Caco-2 (cell line): ENCODE measurements at regions not wholly inside any gene's neighbourhood (a gene's known extent, or its start where the extent isn't known, plus 50 kb on each side); places are given as distances from the start of the nearest gene placed in this dataset.

Experiments used
- BruUV-seq: library from RNA; stranded (reverse); fragments of 400-500 nt; replicated peaks from 2 replicates; lab custom pipeline; 2021; lab: Mats Ljungman, UMichigan
- CTCF ChIA-PET: fragments of 300-600 bp; sonication (Branson Sonifier 250); formaldehyde crosslinking; loops from one replicate; lab custom pipeline; 2022; ENCODE audit warnings: antibody characterized with exemption; lab: Charles Lee
- POLR2A ChIA-PET: fragments of 300-600 bp; sonication (Branson Sonifier 250); formaldehyde crosslinking; loops from one replicate; lab custom pipeline; 2022; ENCODE audit warnings: antibody characterized with exemption; lab: Charles Lee
- DNase-seq, 2 experiments: peaks; one replicate each; pipeline versions ENCODE4 v3.0.0 to v3.0.0-alpha.2; 2020 to 2022
- H3K27me3 ChIP-seq: replicated peaks from 2 replicates; pipeline ENCODE4 v1.6.0; 2011; ENCODE audit warnings: low read length; ENCODE audit not compliant: control insufficient read depth, insufficient read depth
- H3K36me3 ChIP-seq: 2 replicates; pipeline ENCODE4 v1.5.1; 2011; ENCODE audit warnings: low read length; ENCODE audit not compliant: control insufficient read depth, insufficient read depth
- H3K4me1 ChIP-seq: fragments of 250-450 bp; sonication (Bioruptor Pico); 2 replicates; pipeline ENCODE4 v1.5.1; 2020; ENCODE audit warnings: mild to moderate bottlenecking
- H3K4me3 ChIP-seq: 2 replicates; pipeline ENCODE4 v1.5.1; 2011; ENCODE audit warnings: low read depth, mild to moderate bottlenecking, control low read depth, low read length
- H3K9me3 ChIP-seq: fragments of 250-450 bp; sonication (Bioruptor Pico); 2 replicates; pipeline ENCODE4 v1.5.1; 2020; ENCODE audit warnings: mild to moderate bottlenecking, moderate library complexity
- H3K27ac Mint-ChIP-seq: one replicate; pipeline ENCODE4 v1.8.0; 2022; ENCODE audit warnings: mixed read lengths; ENCODE audit not compliant: unreplicated experiment
- H3K27me3 Mint-ChIP-seq: one replicate; pipeline ENCODE4 v1.8.0; 2022; ENCODE audit warnings: mixed read lengths; ENCODE audit not compliant: insufficient read depth, unreplicated experiment
- H3K36me3 Mint-ChIP-seq: one replicate; pipeline ENCODE4 v1.8.0; 2022; ENCODE audit warnings: mild to moderate bottlenecking, mixed read lengths; ENCODE audit not compliant: insufficient read depth, unreplicated experiment
- H3K4me1 Mint-ChIP-seq: one replicate; pipeline ENCODE4 v1.8.0; 2022; ENCODE audit warnings: low read depth, mixed read lengths; ENCODE audit not compliant: unreplicated experiment
- H3K4me3 Mint-ChIP-seq: one replicate; pipeline ENCODE4 v1.8.0; 2022; ENCODE audit warnings: mild to moderate bottlenecking, moderate library complexity, mixed read lengths; ENCODE audit not compliant: unreplicated experiment
- H3K9me3 Mint-ChIP-seq: one replicate; pipeline ENCODE4 v1.8.0; 2022; ENCODE audit warnings: mixed read lengths; ENCODE audit not compliant: unreplicated experiment
- intact Hi-C: fragments of 100-400 bp; cut with micrococcal nuclease; formaldehyde crosslinking; loops from one replicate; pipeline ENCODE4 v1.10.0; 2022; ENCODE audit not compliant: unreplicated experiment
- TF ChIP-seq, protein P1 (sequence below), 2 experiments: fragments of 200-600 bp in 1 of 2; IDR thresholded peaks; 1 replicate in 1 of 2; 2 replicates in 1 of 2; pipeline versions ENCODE4 v1.5.1 to v1.8.0; 2011 to 2022; ENCODE audit warnings: antibody characterized with exemption in 1 of 2, control low read depth in 1 of 2, inconsistent platforms in 1 of 2, low read depth in 1 of 2, low read length in 1 of 2, mild to moderate bottlenecking in 1 of 2, moderate library complexity in 1 of 2; ENCODE audit not compliant: insufficient read depth in 1 of 2, severe bottlenecking in 1 of 2, unreplicated experiment in 1 of 2

DNA sequence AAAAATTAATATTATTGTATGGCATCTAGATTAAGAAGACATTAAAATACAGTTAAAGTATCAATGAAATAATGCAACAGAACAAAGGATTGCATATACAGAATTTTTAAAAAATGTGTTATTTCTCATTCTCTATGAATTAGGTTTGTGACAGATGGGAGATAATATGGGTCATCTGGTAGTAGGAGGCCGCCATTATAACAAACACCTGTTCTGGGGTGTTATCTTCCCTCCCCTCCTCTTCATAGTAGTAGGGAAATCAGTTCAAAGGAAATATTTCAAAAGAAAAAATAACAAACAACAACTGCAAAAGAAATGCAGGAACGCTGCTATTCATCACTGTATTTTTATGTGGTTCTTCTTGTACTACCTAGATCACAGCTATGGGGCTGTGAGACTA lies 187.0 kb upstream of the ATP2B1 start:
- BruUV-seq, result no TSS peak
- POLR2A ChIA-PET, result no interaction called here
- Mint-ChIP-seq H3K9me3 (peaks cover 6% of the 10 kb centered on the region), H3K36me3 (no peaks in the 10 kb centered on the region), H3K27me3 (no peaks in the 10 kb centered on the region), H3K4me1 (peaks cover under 1% of the 10 kb centered on the region), H3K4me3 (no peak overlapping the region), H3K27ac (no peak overlapping the region)
- DNase-seq, result no peak
- Histone ChIP-seq H3K4me3 (no peak overlapping the region), H3K9me3 (no peaks in the 10 kb centered on the region), H3K4me1 (no peaks in the 10 kb centered on the region), H3K36me3 (no peaks in the 10 kb centered on the region), H3K27me3 (no peaks in the 10 kb centered on the region)
- TF ChIP-seq, protein P1, sequence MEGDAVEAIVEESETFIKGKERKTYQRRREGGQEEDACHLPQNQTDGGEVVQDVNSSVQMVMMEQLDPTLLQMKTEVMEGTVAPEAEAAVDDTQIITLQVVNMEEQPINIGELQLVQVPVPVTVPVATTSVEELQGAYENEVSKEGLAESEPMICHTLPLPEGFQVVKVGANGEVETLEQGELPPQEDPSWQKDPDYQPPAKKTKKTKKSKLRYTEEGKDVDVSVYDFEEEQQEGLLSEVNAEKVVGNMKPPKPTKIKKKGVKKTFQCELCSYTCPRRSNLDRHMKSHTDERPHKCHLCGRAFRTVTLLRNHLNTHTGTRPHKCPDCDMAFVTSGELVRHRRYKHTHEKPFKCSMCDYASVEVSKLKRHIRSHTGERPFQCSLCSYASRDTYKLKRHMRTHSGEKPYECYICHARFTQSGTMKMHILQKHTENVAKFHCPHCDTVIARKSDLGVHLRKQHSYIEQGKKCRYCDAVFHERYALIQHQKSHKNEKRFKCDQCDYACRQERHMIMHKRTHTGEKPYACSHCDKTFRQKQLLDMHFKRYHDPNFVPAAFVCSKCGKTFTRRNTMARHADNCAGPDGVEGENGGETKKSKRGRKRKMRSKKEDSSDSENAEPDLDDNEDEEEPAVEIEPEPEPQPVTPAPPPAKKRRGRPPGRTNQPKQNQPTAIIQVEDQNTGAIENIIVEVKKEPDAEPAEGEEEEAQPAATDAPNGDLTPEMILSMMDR (IDR thresholded peaks at IDR 0.05; ENCODE audit: insufficient read depth in 1 of 2, low read depth in 1 of 2, low read length in 1 of 2, severe bottlenecking in 1 of 2, unreplicated experiment in 1 of 2), result no peak
- CTCF ChIA-PET, result no interaction called here
- intact Hi-C loops, result no loop called here

DNA sequence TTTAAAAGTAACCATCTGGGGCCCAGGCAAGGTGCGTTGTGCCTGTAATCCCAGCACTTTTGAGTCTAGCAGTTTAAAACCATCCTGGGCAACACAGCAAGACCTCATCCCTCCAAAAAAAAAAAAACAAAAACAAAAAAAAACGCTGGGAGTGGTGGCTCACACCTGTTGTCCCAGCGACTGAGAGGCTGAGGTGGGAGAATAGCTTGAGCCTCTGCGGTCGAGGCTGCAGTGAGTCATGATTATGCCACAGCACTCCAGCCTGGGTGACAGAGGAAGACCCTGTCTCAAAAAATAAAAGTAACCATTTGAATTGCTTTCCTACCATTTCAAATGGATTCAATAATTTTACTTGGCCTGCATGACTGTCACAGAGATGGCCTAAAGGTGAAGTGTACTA lies 186.5 kb upstream of the ATP2B1 start:
- TF ChIP-seq, protein P1 (IDR thresholded peaks at IDR 0.05; ENCODE audit: insufficient read depth in 1 of 2, low read depth in 1 of 2, low read length in 1 of 2, severe bottlenecking in 1 of 2, unreplicated experiment in 1 of 2), result no peak
- intact Hi-C loops, result no loop called here
- ChIA-PET CTCF (no interaction called here), POLR2A (no interaction called here)
- Histone ChIP-seq H3K36me3 (no peaks in the 10 kb centered on the region), H3K27me3 (no peaks in the 10 kb centered on the region), H3K4me3 (no peak overlapping the region), H3K4me1 (no peaks in the 10 kb centered on the region), H3K9me3 (no peaks in the 10 kb centered on the region)
- BruUV-seq, result no TSS peak
- peaks cover 10% of the 10 kb centered on the region for H3K9me3 Mint-ChIP-seq
- H3K4me3 Mint-ChIP-seq, result no peak overlapping the region
- H3K4me1 Mint-ChIP-seq, result no peaks in the 10 kb centered on the region
- no peaks in the 10 kb centered on the region for H3K36me3 Mint-ChIP-seq
- DNase-seq, result no peak
- no peaks in the 10 kb centered on the region for H3K27me3 Mint-ChIP-seq
- H3K27ac Mint-ChIP-seq, result no peak overlapping the region

DNA sequence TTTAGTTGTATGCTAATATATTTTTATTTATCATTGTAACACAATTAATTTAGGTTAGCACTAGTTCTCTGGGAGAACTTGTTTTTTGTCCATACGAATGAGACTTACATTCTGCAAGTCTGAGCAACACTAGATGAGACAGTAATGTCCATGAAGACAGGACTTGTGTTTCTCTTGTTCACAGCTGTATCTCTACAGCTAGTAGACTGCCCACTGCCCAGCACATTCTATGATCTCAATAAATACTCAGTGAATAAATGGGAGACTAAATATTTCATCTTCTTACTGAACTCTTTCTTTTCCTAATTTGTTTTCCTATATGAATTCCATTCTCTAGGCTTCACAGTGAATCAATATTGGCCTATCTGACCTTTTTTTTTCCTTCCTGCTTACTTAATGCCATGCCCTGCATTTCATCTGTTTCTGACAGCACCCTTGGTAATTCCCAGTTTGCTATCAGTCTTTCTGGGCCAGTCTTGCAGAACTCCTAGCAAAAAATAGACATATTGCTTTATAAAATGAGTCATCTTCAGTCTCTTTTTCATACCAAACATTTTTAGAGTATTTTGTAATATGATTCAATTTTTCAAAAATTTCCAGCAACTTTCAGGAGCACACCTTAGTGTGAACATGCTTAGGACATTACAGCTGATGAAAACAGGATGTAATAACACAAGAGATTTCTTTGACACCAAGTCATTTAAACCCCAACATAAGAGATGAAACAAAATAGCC lies 185.5 kb upstream of the ATP2B1 start:
- CTCF ChIA-PET, result no interaction called here
- Histone ChIP-seq H3K9me3 (no peaks in the 10 kb centered on the region), H3K4me3 (no peak overlapping the region), H3K4me1 (no peaks in the 10 kb centered on the region), H3K27me3 (no peaks in the 10 kb centered on the region), H3K36me3 (no peaks in the 10 kb centered on the region)
- H3K36me3 Mint-ChIP-seq, result no peaks in the 10 kb centered on the region
- no peak for DNase-seq
- H3K27ac Mint-ChIP-seq, result no peak overlapping the region
- intact Hi-C loops, result no loop called here
- H3K4me3 Mint-ChIP-seq, result no peak overlapping the region
- H3K9me3 Mint-ChIP-seq, result peaks cover 10% of the 10 kb centered on the region
- H3K4me1 Mint-ChIP-seq, result no peaks in the 10 kb centered on the region
- POLR2A ChIA-PET, result no interaction called here
- BruUV-seq, result no TSS peak
- no peaks in the 10 kb centered on the region for H3K27me3 Mint-ChIP-seq
- TF ChIP-seq, protein P1 (IDR thresholded peaks at IDR 0.05; ENCODE audit: insufficient read depth in 1 of 2, low read depth in 1 of 2, low read length in 1 of 2, severe bottlenecking in 1 of 2, unreplicated experiment in 1 of 2), result no peak
